ENCODE measurements at regions not wholly inside any gene's neighbourhood (a gene's known extent, or its start where the extent isn't known, plus 50 kb on each side); places are given as distances from the start of the nearest gene placed in this dataset.
"Not testable (repeated sequence)": the region's sequence is repeated elsewhere in the genome, so short reads cannot be mapped to it uniquely, and the experiment has no call there.

- DNase-seq (ENCODE audit: low spot score), result no peak
Measured at GRCh38 chr2:149709496-149710263, 122.1 kb upstream of the MMADHC start.

GRCh38 chr2:149703281-149703680 is 115.7 kb upstream of the MMADHC start:
- no peak for DNase-seq (ENCODE audit: low spot score)

GRCh38 chr2:149702571-149702970 is 115.0 kb upstream of the MMADHC start:
- no peak for DNase-seq (ENCODE audit: low spot score)

- no peak for DNase-seq (ENCODE audit: low spot score)
Measured at GRCh38 chr2:149701241-149701640, 113.7 kb upstream of the MMADHC start.

- DNase-seq (ENCODE audit: low spot score), result no peak
Measured at GRCh38 chr2:149692961-149693396, 105.4 kb upstream of the MMADHC start.

GRCh38 chr2:149690825-149691224 is 103.2 kb upstream of the MMADHC start:
- no peak for DNase-seq (ENCODE audit: low spot score)

- DNase-seq (ENCODE audit: low spot score), result no peak
Measured at GRCh38 chr2:149687052-149687427, 99.5 kb upstream of the MMADHC start.

GRCh38 chr2:149686136-149687051 is 98.8 kb upstream of the MMADHC start:
- DNase-seq (ENCODE audit: low spot score), result no peak

GRCh38 chr2:149685401-149685800 is 97.8 kb upstream of the MMADHC start:
- DNase-seq (ENCODE audit: low spot score), result not testable (repeated sequence)

- DNase-seq (ENCODE audit: low spot score), result no peak
Measured at GRCh38 chr2:149679286-149679685, 91.7 kb upstream of the MMADHC start.

GRCh38 chr2:149677416-149677815 is 89.8 kb upstream of the MMADHC start:
- DNase-seq (ENCODE audit: low spot score), result no peak

- no peak for DNase-seq (ENCODE audit: low spot score)
Measured at GRCh38 chr2:149670086-149670485, 82.5 kb upstream of the MMADHC start.

- no peak for DNase-seq (ENCODE audit: low spot score)
Measured at GRCh38 chr2:149666809-149667320, 79.3 kb upstream of the MMADHC start.

- DNase-seq (ENCODE audit: low spot score), result no peak
Measured at GRCh38 chr2:149664896-149665295, 77.3 kb upstream of the MMADHC start.

GRCh38 chr2:149662556-149662955 is 75.0 kb upstream of the MMADHC start:
- DNase-seq (ENCODE audit: low spot score), result no peak

GRCh38 chr2:149661844-149662243 is 74.3 kb upstream of the MMADHC start:
- DNase-seq (ENCODE audit: low spot score), result no peak

- no peak for DNase-seq (ENCODE audit: low spot score)
Measured at GRCh38 chr2:149658553-149658952, 71.0 kb upstream of the MMADHC start.

GRCh38 chr2:149657401-149658040 is 69.9 kb upstream of the MMADHC start:
- DNase-seq (ENCODE audit: low spot score), result no peak

GRCh38 chr2:149656996-149657395 is 69.4 kb upstream of the MMADHC start:
- no peak for DNase-seq (ENCODE audit: low spot score)

GRCh38 chr2:149653831-149654445 is 66.4 kb upstream of the MMADHC start:
- DNase-seq (ENCODE audit: low spot score), result no peak

- no peak for DNase-seq (ENCODE audit: low spot score)
Measured at GRCh38 chr2:149652926-149653325, 65.4 kb upstream of the MMADHC start.

- no peak for DNase-seq (ENCODE audit: low spot score)
Measured at GRCh38 chr2:149652526-149652925, 65.0 kb upstream of the MMADHC start.

Data from HuH-7 (cell line).